Esophagus muscularis mucosa (tissue), 4 donors: ENCODE measurements at regions not wholly inside any gene's neighbourhood (a gene's known extent, or its start where the extent isn't known, plus 50 kb on each side); places are given as distances from the start of the nearest gene placed in this dataset.
"Not testable (repeated sequence)": the region's sequence is repeated elsewhere in the genome, so short reads cannot be mapped to it uniquely, and the experiment has no call there.

Experiments used
- DNase-seq: peaks from one replicate; pipeline ENCODE4 v3.0.0-alpha.2; 2017; ENCODE audit errors: extremely low spot score
- H3K27ac ChIP-seq, 4 donors: fragments of 200-600 bp; sonication (generic); replicated peaks in 1 of 4; 1 replicate in 3 of 4; 2 replicates in 1 of 4; pipeline ENCODE4 v1.5.1; 2016 to 2019; ENCODE audit warnings: mild to moderate bottlenecking in 1 of 4
- H3K27me3 ChIP-seq, 4 donors: fragments of 200-600 bp; sonication (generic); one replicate each; pipeline versions ENCODE4 v1.5.1 to v1.6.0; 2016 to 2019
- H3K36me3 ChIP-seq, 4 donors: fragments of 200-600 bp; sonication (generic); one replicate each; pipeline ENCODE4 v1.5.1; 2016 to 2019
- H3K4me1 ChIP-seq, 4 donors: fragments of 200-600 bp; sonication (generic); one replicate each; pipeline ENCODE4 v1.5.1; 2016 to 2019
- H3K4me3 ChIP-seq, 4 donors: fragments of 200-600 bp; sonication (generic); 1 replicate in 2 of 4; 2 replicates in 2 of 4; pipeline ENCODE4 v1.5.1; 2016 to 2019; ENCODE audit warnings: mild to moderate bottlenecking in 4 of 4, moderate library complexity in 1 of 4
- H3K9me3 ChIP-seq, 4 donors: fragments of 200-600 bp; sonication (generic); 1 replicate in 3 of 4; 2 replicates in 1 of 4; pipeline ENCODE4 v1.5.1; 2016 to 2019
- CTCF ChIP-seq, 3 experiments: fragments of 200-600 bp in 2 of 3; fragments of 450-650 bp in 1 of 3; sonication (generic) in 2 of 3; IDR thresholded peaks; one replicate each; pipeline ENCODE4 v1.5.1; 2017 to 2019; ENCODE audit warnings: antibody characterized with exemption in 3 of 3, mild to moderate bottlenecking in 2 of 3, moderate library complexity in 1 of 3
- EP300 ChIP-seq: sonication (generic); formaldehyde crosslinking; IDR thresholded peaks from one replicate; pipeline ENCODE4 v1.6.1; 2017; ENCODE audit warnings: antibody characterized with exemption
- POLR2A ChIP-seq: fragments of 450-650 bp; IDR thresholded peaks from one replicate; pipeline ENCODE4 v1.6.1; 2017; ENCODE audit warnings: antibody characterized with exemption, moderate library complexity, mild to moderate bottlenecking, low read depth
- POLR2AphosphoS5 ChIP-seq, 2 donors: sonication (generic); formaldehyde crosslinking; IDR thresholded peaks; one replicate each; pipeline ENCODE4 v1.6.1; 2017; ENCODE audit warnings: antibody characterized with exemption in 2 of 2
- WGBS: methylation state at CpG from one replicate; pipeline ENCODE4 v1.1.5; 2018; 5-methylcytosine and 5-hydroxymethylcytosine counted together
- intact Hi-C: fragments of 100-400 bp; cut with DNase I; formaldehyde crosslinking; loops from one replicate; pipeline ENCODE4 v1.15.1; 2023

- H3K4me1 ChIP-seq = no peaks in the 10 kb centered on the region
- WGBS = 84% methylated on average over 11 of the region's 11 CpGs
- intact Hi-C loops = no loop called here
These were observed 60.3 kb upstream of the UBE2Q2 start for GRCh38 chr15:75782926-75783325.

GRCh38 chr15:75780995-75781394 is 62.3 kb upstream of the UBE2Q2 start:
- DNase-seq, H3K9me3 ChIP-seq, H3K36me3 ChIP-seq, H3K27me3 ChIP-seq, intact Hi-C loops, H3K27ac ChIP-seq, H3K4me3 ChIP-seq: not testable (repeated sequence)
- H3K4me1 ChIP-seq = peaks cover 0 to 17% (median 15%) of the 10 kb centered on the region in 4 donors
- WGBS = 94% methylated on average over 4 of the region's 4 CpGs

More at GRCh38 chr15:75782926-75783325, 60.3 kb upstream of the UBE2Q2 start:
- H3K9me3 ChIP-seq = no peaks in the 10 kb centered on the region
- no peak for DNase-seq
- TF ChIP-seq EP300 (no peak), POLR2A (no peak), POLR2AphosphoS5 (IDR thresholded peaks at IDR 0.05) (no peak), CTCF (IDR thresholded peaks at IDR 0.05) (no peak)
- no peak overlapping the region for H3K4me3 ChIP-seq
- no peak overlapping the region for H3K27ac ChIP-seq
- peaks cover 0 to 13% (median 3%) of the 10 kb centered on the region in 4 donors for H3K27me3 ChIP-seq
- H3K36me3 ChIP-seq = no peaks in the 10 kb centered on the region

GRCh38 chr15:75779504-75779903 is 63.7 kb upstream of the UBE2Q2 start:
- WGBS = 92% methylated on average over 5 of the region's 5 CpGs
- Histone ChIP-seq H3K9me3 (no peaks in the 10 kb centered on the region), H3K36me3 (no peaks in the 10 kb centered on the region), H3K4me1 (peaks cover 0 to 17% (median 16%) of the 10 kb centered on the region in 4 donors), H3K27ac (no peak overlapping the region), H3K27me3 (no peaks in the 10 kb centered on the region), H3K4me3 (no peak overlapping the region)
- TF ChIP-seq POLR2AphosphoS5 (IDR thresholded peaks at IDR 0.05) = no peak
- no peak for TF ChIP-seq CTCF (IDR thresholded peaks at IDR 0.05)
- no peak for TF ChIP-seq POLR2A
- no peak for TF ChIP-seq EP300
- no peak for DNase-seq
- intact Hi-C loops = no loop called here

- DNase-seq, H3K4me3 ChIP-seq, H3K36me3 ChIP-seq, H3K27me3 ChIP-seq, H3K9me3 ChIP-seq, intact Hi-C loops: not testable (repeated sequence)
- H3K27ac ChIP-seq = peak overlapping the region; percentile 1 to 61 (median 36)
- peaks cover 0 to 17% (median 16%) of the 10 kb centered on the region in 4 donors for H3K4me1 ChIP-seq
These were observed 64.4 kb upstream of the CSPG4 start for GRCh38 chr15:75776871-75777610.

- no peak overlapping the region for H3K4me3 ChIP-seq
- intact Hi-C loops = no loop called here
- TF ChIP-seq CTCF (IDR thresholded peaks at IDR 0.05) = no peak
- TF ChIP-seq POLR2AphosphoS5 (IDR thresholded peaks at IDR 0.05) = no peak
- TF ChIP-seq POLR2A = no peak
- H3K9me3 ChIP-seq = no peaks in the 10 kb centered on the region
- no peaks in the 10 kb centered on the region for H3K27me3 ChIP-seq
- peaks cover 0 to 17% (median 16%) of the 10 kb centered on the region in 4 donors for H3K4me1 ChIP-seq
- no CpG with 5 or more reads among the region's 2 CpGs for WGBS
- no peaks in the 10 kb centered on the region for H3K36me3 ChIP-seq
- DNase-seq = no peak
- no peak overlapping the region for H3K27ac ChIP-seq
These were observed 63.4 kb upstream of the CSPG4 start for GRCh38 chr15:75776065-75776423.
